HepG2 (cell line): ENCODE measurements at regions not wholly inside any gene's neighbourhood (a gene's known extent, or its start where the extent isn't known, plus 50 kb on each side); places are given as distances from the start of the nearest gene placed in this dataset.

Experiments
- ATAC-seq: fragments of 200-7000 bp; cut with Tn5 transposase; 3 replicates; pipeline ENCODE4 v1.9.1; 2020; ENCODE audit warnings: mild to moderate bottlenecking, moderate library complexity
- BruUV-seq: library from RNA; stranded (reverse); fragments of 400-500 nt; replicated peaks from 2 replicates; lab custom pipeline; 2021; lab: Mats Ljungman, UMichigan
- CTCF ChIA-PET: fragments of 300-600 bp; formaldehyde crosslinking; extraction: SDS; loops from one replicate; lab custom pipeline; 2021; ENCODE audit warnings: low total read pairs, inconsistent platforms, low intra/inter-chr PET ratio; lab: Yijun Ruan, JAX
- POLR2A ChIA-PET: fragments of 350-600 bp; sonication (Branson Sonifier 250); formaldehyde crosslinking; loops from one replicate; lab custom pipeline; 2020; ENCODE audit warnings: antibody characterized with exemption, inconsistent platforms; lab: Yijun Ruan, JAX
- DNase-seq: peaks from one replicate; pipeline ENCODE4 v3.0.0-alpha.2; 2015; ENCODE audit warnings: low spot score
- FAIRE-seq: peaks from 3 replicates; lab custom pipeline; 2011; peaks lifted over from hg19 to GRCh38; lab: Jason Lieb, UNC
- H2AFZ ChIP-seq: one replicate; pipeline ENCODE4 v1.6.1; 2011; ENCODE audit warnings: low read length, inconsistent platforms
- H3K27ac ChIP-seq: fragments of 300-600 bp; 3 replicates; pipeline ENCODE4 v1.8.0; 2011; ENCODE audit warnings: mixed run types, mild to moderate bottlenecking, mixed read lengths, low read length, inconsistent platforms; ENCODE audit not compliant: insufficient read depth; ENCODE audit errors: extremely low read length
- H3K27me3 ChIP-seq, 2 experiments: fragments of 200-600 bp in 1 of 2; 2 replicates in 1 of 2; 3 replicates in 1 of 2; pipeline versions ENCODE4 v1.6.0 to v1.8.0; 2011; ENCODE audit warnings: low read length in 2 of 2, mild to moderate bottlenecking in 2 of 2, moderate library complexity in 2 of 2, inconsistent platforms in 1 of 2; ENCODE audit not compliant: insufficient read depth in 2 of 2, control insufficient read depth in 1 of 2
- H3K36me3 ChIP-seq, 2 experiments: fragments of 200-600 bp in 1 of 2; replicated peaks in 1 of 2; 2 replicates in 1 of 2; 3 replicates in 1 of 2; pipeline versions ENCODE4 v1.5.1 to v1.8.0; 2011; ENCODE audit warnings: low read length in 2 of 2, inconsistent platforms in 1 of 2; ENCODE audit not compliant: insufficient read depth in 2 of 2, control insufficient read depth in 1 of 2
- H3K4me1 ChIP-seq: 2 replicates; pipeline ENCODE4 v1.5.1; 2012; ENCODE audit warnings: low read length, inconsistent platforms; ENCODE audit not compliant: insufficient read depth
- H3K4me2 ChIP-seq: 2 replicates; pipeline ENCODE4 v1.6.0; 2011; ENCODE audit warnings: low read depth, low read length, inconsistent platforms
- H3K4me3 ChIP-seq, 3 experiments: fragments of 200-600 bp in 1 of 3; sonication (generic), shearing (Covaris generic) in 1 of 3; replicated peaks in 1 of 3; 2 replicates each; pipeline ENCODE4 v1.5.1; 2011 to 2016; ENCODE audit warnings: low read length in 3 of 3, inconsistent platforms in 2 of 3, low read depth in 2 of 3, mild to moderate bottlenecking in 2 of 3, control low read depth in 1 of 3, mixed read lengths in 1 of 3; ENCODE audit not compliant: insufficient read depth in 1 of 3
- H3K79me2 ChIP-seq: one replicate; pipeline ENCODE4 v1.6.1; 2011; ENCODE audit warnings: low read length, inconsistent platforms; ENCODE audit not compliant: insufficient read depth
- H3K9ac ChIP-seq: 2 replicates; pipeline ENCODE4 v1.6.0; 2011; ENCODE audit warnings: mild to moderate bottlenecking, low read depth, low read length, inconsistent platforms; ENCODE audit not compliant: insufficient read depth
- H3K9me3 ChIP-seq: 2 replicates; pipeline ENCODE4 v1.5.1; 2012; ENCODE audit warnings: mild to moderate bottlenecking, low read length
- H4K20me1 ChIP-seq: 2 replicates; pipeline ENCODE4 v1.6.0; 2011; ENCODE audit warnings: inconsistent platforms, mild to moderate bottlenecking, low read length, moderate library complexity; ENCODE audit not compliant: insufficient read depth
- HNRNPLL ChIP-seq: fragments of 200-400 bp; formaldehyde crosslinking; IDR thresholded peaks from 2 replicates; pipeline ENCODE4 v1.6.1; 2017; ENCODE audit warnings: mild to moderate bottlenecking, low read depth, low read length; ENCODE audit not compliant: poor library complexity, severe bottlenecking
- MXD1 ChIP-seq: sonication (generic); formaldehyde crosslinking; IDR thresholded peaks from 2 replicates; pipeline ENCODE4 v1.4.0; 2020; ENCODE audit warnings: mild to moderate bottlenecking, missing genetic modification reagents
- NCOR1 ChIP-seq: fragments of 200-600 bp; sonication (generic); IDR thresholded peaks from 2 replicates; pipeline ENCODE4 v1.7.0; 2017; ENCODE audit warnings: antibody characterized with exemption, low read length, borderline replicate concordance
- NFAT5 ChIP-seq: sonication (generic); formaldehyde crosslinking; IDR thresholded peaks from 2 replicates; pipeline ENCODE4 v1.4.0; 2020; ENCODE audit warnings: missing genetic modification reagents
- ZNF230 ChIP-seq: sonication (generic); formaldehyde crosslinking; IDR thresholded peaks from 2 replicates; pipeline ENCODE4 v1.4.0; 2020; ENCODE audit warnings: mild to moderate bottlenecking, missing genetic modification reagents
- ZNF232 ChIP-seq: sonication (generic); formaldehyde crosslinking; IDR thresholded peaks from 2 replicates; pipeline ENCODE4 v1.4.0; 2020; ENCODE audit warnings: missing genetic modification reagents, borderline replicate concordance
- ZNF282 ChIP-seq: fragments of 450-650 bp; IDR thresholded peaks from 2 replicates; pipeline ENCODE4 v1.6.1; 2018; ENCODE audit not compliant: partially characterized antibody
- ZNF331 ChIP-seq: sonication (generic); formaldehyde crosslinking; IDR thresholded peaks from 2 replicates; pipeline ENCODE4 v1.4.0; 2020; ENCODE audit warnings: missing genetic modification reagents
- ZNF383 ChIP-seq: sonication (generic); formaldehyde crosslinking; IDR thresholded peaks from 2 replicates; pipeline ENCODE4 v1.4.0; 2020; ENCODE audit warnings: missing genetic modification reagents, mild to moderate bottlenecking, borderline replicate concordance
- ZNF414 ChIP-seq: sonication (generic); formaldehyde crosslinking; IDR thresholded peaks from 2 replicates; pipeline ENCODE4 v1.5.0; 2020; ENCODE audit warnings: missing genetic modification reagents
- WGBS: methylation state at CpG from one replicate; pipeline ENCODE4 v1.1.6; 2017; ENCODE audit warnings: low lambda C conversion rate; 5-methylcytosine and 5-hydroxymethylcytosine counted together
- in situ Hi-C: cut with HindIII; loops from 2 replicates; pipeline ENCODE4 v1.10.0; 2017; ENCODE audit warnings: low pct_unique_long_range_greater_than_20kb; ENCODE audit not compliant: extremely low pct_ligation_motif_present
- intact Hi-C: fragments of 100-400 bp; cut with micrococcal nuclease; formaldehyde crosslinking; loops from one replicate; pipeline ENCODE4 v1.10.0; 2022; ENCODE audit not compliant: unreplicated experiment
- TF ChIP-seq, protein P1 (sequence below): sonication (generic); formaldehyde crosslinking; IDR thresholded peaks from 2 replicates; pipeline ENCODE4 v1.4.0; 2020; ENCODE audit warnings: missing genetic modification reagents

- POLR2A ChIA-PET, result no interaction called here
- intact Hi-C loops, result no loop called here
Observed at GRCh38 chr6:132872923-132873322, 58.6 kb downstream of the RPS12 start.

More at GRCh38 chr6:132872923-132873322, 58.6 kb downstream of the RPS12 start:
- TF ChIP-seq ZNF383 (no peak), HNRNPLL (no peak), ZNF414 (CRISPR knock-in tag) (no peak), NCOR1 (no peak), MXD1 (CRISPR knock-in tag) (no peak), ZNF230 (CRISPR knock-in tag) (no peak), NFAT5 (CRISPR knock-in tag) (no peak), ZNF282 (no peak), ZNF331 (CRISPR knock-in tag) (no peak), ZNF232 (CRISPR knock-in tag) (no peak)
- TF ChIP-seq, protein P1, sequence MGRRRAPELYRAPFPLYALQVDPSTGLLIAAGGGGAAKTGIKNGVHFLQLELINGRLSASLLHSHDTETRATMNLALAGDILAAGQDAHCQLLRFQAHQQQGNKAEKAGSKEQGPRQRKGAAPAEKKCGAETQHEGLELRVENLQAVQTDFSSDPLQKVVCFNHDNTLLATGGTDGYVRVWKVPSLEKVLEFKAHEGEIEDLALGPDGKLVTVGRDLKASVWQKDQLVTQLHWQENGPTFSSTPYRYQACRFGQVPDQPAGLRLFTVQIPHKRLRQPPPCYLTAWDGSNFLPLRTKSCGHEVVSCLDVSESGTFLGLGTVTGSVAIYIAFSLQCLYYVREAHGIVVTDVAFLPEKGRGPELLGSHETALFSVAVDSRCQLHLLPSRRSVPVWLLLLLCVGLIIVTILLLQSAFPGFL, result no peak
- H3K27me3 ChIP-seq, result no peaks in the 10 kb centered on the region; a peak in 1 of 5 replicates
- FAIRE-seq, result no peak
- no TSS peak for BruUV-seq
- in situ Hi-C loops, result no loop called here
- no peak overlapping the region for H2AFZ ChIP-seq
- no peak overlapping the region for H3K4me2 ChIP-seq
- CTCF ChIA-PET, result no interaction called here
- no peaks in the 10 kb centered on the region for H4K20me1 ChIP-seq
- no peak overlapping the region for H3K9ac ChIP-seq
- no peaks in the 10 kb centered on the region for H3K79me2 ChIP-seq
- WGBS, result 2% methylated on average over 1 of the region's 1 CpG
- H3K36me3 ChIP-seq, result no peaks in the 10 kb centered on the region
- no peak for ATAC-seq
- peaks cover 7% of the 10 kb centered on the region; the same call in 1 of the 2 replicates for H3K9me3 ChIP-seq
- no peak overlapping the region for H3K4me3 ChIP-seq
- DNase-seq, result no peak
- H3K4me1 ChIP-seq, result no peaks in the 10 kb centered on the region
- H3K27ac ChIP-seq, result no peak overlapping the region
